ACC112 (cell line): ENCODE measurements at regions not wholly inside any gene's neighbourhood (a gene's known extent, or its start where the extent isn't known, plus 50 kb on each side); places are given as distances from the start of the nearest gene placed in this dataset.

Experiments
- H2AFZ ChIP-seq: fragments of 200-600 bp; sonication (generic); one replicate; pipeline ENCODE4 v1.6.0; 2017; ENCODE audit warnings: antibody characterized with exemption, low read length; ENCODE audit not compliant: unreplicated experiment
- H3K27ac ChIP-seq: fragments of 200-600 bp; sonication (generic); 2 replicates; pipeline ENCODE4 v1.5.1; 2014; ENCODE audit warnings: low read depth, mild to moderate bottlenecking, antibody characterized with exemption, low read length, moderate library complexity
- H3K27me3 ChIP-seq: fragments of 200-600 bp; sonication (generic); 2 replicates; pipeline ENCODE4 v1.6.1; 2014; ENCODE audit warnings: mild to moderate bottlenecking, antibody characterized with exemption, low read length, moderate library complexity, mixed read lengths; ENCODE audit not compliant: insufficient read depth
- H3K36me3 ChIP-seq: fragments of 200-600 bp; sonication (generic); 2 replicates; pipeline ENCODE4 v1.6.1; 2016; ENCODE audit warnings: mild to moderate bottlenecking, antibody characterized with exemption, low read length, moderate library complexity, mixed read lengths; ENCODE audit not compliant: insufficient read depth
- H3K4me1 ChIP-seq: fragments of 200-600 bp; sonication (generic); one replicate; pipeline ENCODE4 v1.6.1; 2016; ENCODE audit warnings: low read length, mixed read lengths; ENCODE audit not compliant: insufficient read depth, unreplicated experiment, control insufficient read depth
- H3K4me3 ChIP-seq: fragments of 200-600 bp; sonication (generic); 2 replicates; pipeline ENCODE4 v1.5.1; 2014; ENCODE audit warnings: mild to moderate bottlenecking, low read depth, low read length
- H3K79me2 ChIP-seq: fragments of 200-600 bp; sonication (generic); one replicate; pipeline ENCODE4 v1.6.0; 2016; ENCODE audit warnings: low read length; ENCODE audit not compliant: control insufficient read depth, unreplicated experiment, insufficient read depth

DNA sequence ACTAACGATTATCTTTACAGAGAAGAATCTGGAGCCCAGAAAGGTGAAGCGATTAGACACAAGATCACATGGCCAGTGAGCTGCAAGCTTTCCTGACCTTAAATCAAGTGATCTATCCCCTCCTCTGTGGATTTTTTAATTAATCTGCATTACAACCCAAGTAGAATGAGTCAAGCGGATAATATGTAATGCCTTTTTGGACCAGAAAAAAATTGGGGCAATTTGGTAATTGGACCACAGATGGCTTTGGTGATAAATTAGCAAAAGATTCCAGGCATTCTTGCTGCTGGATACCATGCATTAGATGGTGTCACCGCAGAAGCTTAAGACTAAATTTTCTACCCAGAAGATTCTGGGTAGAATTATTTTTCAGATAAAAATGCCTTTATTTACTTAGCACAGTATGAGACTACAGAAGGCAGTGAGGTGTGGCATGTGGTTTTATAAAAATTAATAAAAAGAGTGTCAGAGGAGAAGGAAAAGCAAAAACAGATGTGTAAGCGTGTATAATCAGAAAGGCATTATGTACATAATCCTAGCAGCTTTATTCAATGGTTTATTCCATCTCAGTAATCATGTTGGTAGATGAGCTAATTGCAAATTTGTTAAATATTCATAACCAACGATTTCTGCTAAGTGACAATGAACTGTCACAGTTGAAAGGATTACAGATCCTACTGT lies 53.9 kb upstream of the PCSK2 start:
- Histone ChIP-seq H3K4me3 (no peak overlapping the region), H3K27ac (no peak overlapping the region), H3K36me3 (no peaks in the 10 kb centered on the region), H2AFZ (no peak overlapping the region), H3K4me1 (no peaks in the 10 kb centered on the region), H3K79me2 (no peaks in the 10 kb centered on the region), H3K27me3 (no peaks in the 10 kb centered on the region)
